NCI-H748 (cell line): ENCODE measurements at regions not wholly inside any gene's neighbourhood (a gene's known extent, or its start where the extent isn't known, plus 50 kb on each side); places are given as distances from the start of the nearest gene placed in this dataset.
A peak's percentile ranks its signal among the peaks of the same experiment; 100 is the strongest.
"Not testable (repeated sequence)": the region's sequence is repeated elsewhere in the genome, so short reads cannot be mapped to it uniquely, and the experiment has no call there.

ENCODE experiments used
- DNase-seq: peaks from one replicate; lab custom pipeline; 2025; ENCODE audit not compliant: unreplicated experiment; lab: John Stamatoyannopoulos, UW

GRCh38 chr15:23846218-23846617 lies 159.1 kb upstream of the NDN start:
- DNase-seq = no peak

- no peak for DNase-seq
These were observed 163.6 kb upstream of the NDN start for GRCh38 chr15:23850666-23851065.

- DNase-seq = no peak
These were observed 164.8 kb upstream of the NDN start for GRCh38 chr15:23851921-23852320.

- DNase-seq = no peak
These were observed 166.2 kb upstream of the NDN start for GRCh38 chr15:23853286-23853685.

GRCh38 chr15:23854203-23854911 lies 167.3 kb upstream of the NDN start:
- DNase-seq = peak; percentile 19

- DNase-seq = no peak
These were observed 168.0 kb upstream of the NDN start for GRCh38 chr15:23854912-23855659.

GRCh38 chr15:23855947-23856346 lies 168.8 kb upstream of the NDN start:
- DNase-seq = no peak

GRCh38 chr15:23857028-23857641 lies 170.0 kb upstream of the NDN start:
- peak; percentile 66 for DNase-seq

- DNase-seq = no peak
These were observed 171.9 kb upstream of the NDN start for GRCh38 chr15:23859008-23859407.

- DNase-seq = no peak
These were observed 173.5 kb upstream of the NDN start for GRCh38 chr15:23860290-23861245.

GRCh38 chr15:23866832-23867231 lies 179.7 kb upstream of the NDN start:
- peak; percentile 39 for DNase-seq

- DNase-seq = no peak
These were observed 182.3 kb upstream of the NDN start for GRCh38 chr15:23869396-23869795.

- DNase-seq = not testable (repeated sequence)
These were observed 186.5 kb upstream of the NDN start for GRCh38 chr15:23873613-23874012.

- peak; percentile 78 for DNase-seq
These were observed 190.7 kb upstream of the NDN start for GRCh38 chr15:23877502-23878412.

GRCh38 chr15:23881291-23881690 lies 194.2 kb upstream of the NDN start:
- no peak for DNase-seq

GRCh38 chr15:23890218-23890617 lies 203.1 kb upstream of the NDN start:
- no peak for DNase-seq

GRCh38 chr15:23897091-23897490 lies 210.0 kb upstream of the NDN start:
- DNase-seq = no peak

GRCh38 chr15:23897531-23897930 lies 210.4 kb upstream of the NDN start:
- no peak for DNase-seq

- DNase-seq = no peak
These were observed 222.9 kb upstream of the NDN start for GRCh38 chr15:23910030-23910429.

GRCh38 chr15:23912191-23912590 lies 225.1 kb upstream of the NDN start:
- peak; percentile 30 for DNase-seq
